WTC11 (cell line): ENCODE measurements at regions not wholly inside any gene's neighbourhood (a gene's known extent, or its start where the extent isn't known, plus 50 kb on each side); places are given as distances from the start of the nearest gene placed in this dataset.
"Not testable (repeated sequence)": the region's sequence is repeated elsewhere in the genome, so short reads cannot be mapped to it uniquely, and the experiment has no call there.

Experiments used
- CBFB ChIP-seq: sonication (generic); formaldehyde crosslinking; IDR thresholded peaks from 2 replicates; pipeline ENCODE4 v1.8.1; 2022; ENCODE audit warnings: mild to moderate bottlenecking, low read depth, missing genetic modification reagents
- ETV6 ChIP-seq: sonication (generic); formaldehyde crosslinking; IDR thresholded peaks from 2 replicates; pipeline ENCODE4 v1.8.1; 2022; ENCODE audit warnings: mild to moderate bottlenecking, missing genetic modification reagents
- GTF2I ChIP-seq: fragments of 250-450 bp; sonication (Bioruptor Pico); conservative IDR thresholded peaks from 2 replicates; pipeline ENCODE4 v1.4.0; 2021; ENCODE audit warnings: mild to moderate bottlenecking
- HMGA2 ChIP-seq: fragments of 250-450 bp; sonication (Bioruptor Pico); IDR thresholded peaks from 2 replicates; pipeline ENCODE4 v1.4.0; 2021; ENCODE audit warnings: mild to moderate bottlenecking, moderate library complexity
- SP1 ChIP-seq: sonication (generic); formaldehyde crosslinking; conservative IDR thresholded peaks from 2 replicates; pipeline ENCODE4 v1.8.1; 2022; ENCODE audit warnings: missing genetic modification reagents
- ZNF232 ChIP-seq: sonication (generic); formaldehyde crosslinking; IDR thresholded peaks from 2 replicates; pipeline ENCODE4 v1.8.0; 2022; ENCODE audit warnings: mild to moderate bottlenecking, missing genetic modification reagents
- ZNF263 ChIP-seq: sonication (generic); formaldehyde crosslinking; IDR thresholded peaks from 2 replicates; pipeline ENCODE4 v1.8.1; 2022; ENCODE audit warnings: low read depth, mild to moderate bottlenecking, moderate library complexity, missing genetic modification reagents
- TF ChIP-seq, protein P1 (sequence below): fragments of 200-600 bp; IDR thresholded peaks from 2 replicates; pipeline ENCODE4 v1.8.0; 2022; ENCODE audit warnings: antibody characterized with exemption
- TF ChIP-seq, protein P2 (sequence below): sonication (generic); formaldehyde crosslinking; IDR thresholded peaks from 2 replicates; pipeline ENCODE4 v1.8.1; 2023; ENCODE audit warnings: mild to moderate bottlenecking, missing genetic modification reagents, borderline replicate concordance
- TF ChIP-seq, protein P3 (sequence below): sonication (generic); formaldehyde crosslinking; IDR thresholded peaks from 2 replicates; pipeline ENCODE4 v1.8.0; 2022; ENCODE audit warnings: missing genetic modification reagents
- TF ChIP-seq, protein P4 (sequence below): sonication (generic); formaldehyde crosslinking; IDR thresholded peaks from 2 replicates; pipeline ENCODE4 v1.8.0; 2023; ENCODE audit warnings: missing genetic modification reagents, mild to moderate bottlenecking, borderline replicate concordance
- TF ChIP-seq, protein P5 (sequence below): sonication (generic); formaldehyde crosslinking; IDR thresholded peaks from 2 replicates; pipeline ENCODE4 v1.8.0; 2022; ENCODE audit warnings: mild to moderate bottlenecking, missing genetic modification reagents
- TF ChIP-seq, protein P6 (sequence below): sonication (generic); formaldehyde crosslinking; conservative IDR thresholded peaks from 2 replicates; pipeline ENCODE4 v1.8.1; 2022; ENCODE audit warnings: mild to moderate bottlenecking, missing genetic modification reagents

DNA sequence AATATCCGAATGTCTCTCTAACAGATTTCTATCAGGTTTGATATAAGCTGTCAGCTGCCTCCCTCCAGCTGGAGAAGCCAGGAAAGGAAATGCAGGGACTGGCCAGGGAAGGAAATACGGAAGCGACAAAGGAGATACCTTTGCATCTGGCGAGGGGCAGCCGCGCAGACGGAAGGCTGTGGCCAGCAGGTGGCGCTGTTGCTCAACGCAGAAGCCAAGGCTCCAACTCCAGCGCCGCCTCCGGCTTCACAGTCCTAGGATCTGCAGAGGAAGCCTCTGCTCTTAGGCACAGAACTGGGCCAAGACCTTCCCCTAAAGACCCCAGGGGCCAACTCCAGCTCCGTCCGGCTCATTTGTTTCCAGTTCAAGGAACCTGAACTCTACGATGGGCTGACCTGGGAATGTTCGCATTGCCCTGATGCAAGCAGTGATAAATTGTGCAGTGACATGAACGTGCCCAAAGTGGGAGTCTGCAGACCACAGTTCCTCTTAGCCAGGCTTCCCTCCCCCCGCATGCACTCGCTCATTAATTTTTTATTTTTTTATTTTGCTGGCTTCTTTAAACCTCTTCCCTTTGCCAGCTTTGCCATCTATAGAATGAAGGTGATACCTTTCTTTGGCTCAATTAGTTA lies 97.3 kb upstream of the LYZL2 start:
- TF ChIP-seq, protein P1, sequence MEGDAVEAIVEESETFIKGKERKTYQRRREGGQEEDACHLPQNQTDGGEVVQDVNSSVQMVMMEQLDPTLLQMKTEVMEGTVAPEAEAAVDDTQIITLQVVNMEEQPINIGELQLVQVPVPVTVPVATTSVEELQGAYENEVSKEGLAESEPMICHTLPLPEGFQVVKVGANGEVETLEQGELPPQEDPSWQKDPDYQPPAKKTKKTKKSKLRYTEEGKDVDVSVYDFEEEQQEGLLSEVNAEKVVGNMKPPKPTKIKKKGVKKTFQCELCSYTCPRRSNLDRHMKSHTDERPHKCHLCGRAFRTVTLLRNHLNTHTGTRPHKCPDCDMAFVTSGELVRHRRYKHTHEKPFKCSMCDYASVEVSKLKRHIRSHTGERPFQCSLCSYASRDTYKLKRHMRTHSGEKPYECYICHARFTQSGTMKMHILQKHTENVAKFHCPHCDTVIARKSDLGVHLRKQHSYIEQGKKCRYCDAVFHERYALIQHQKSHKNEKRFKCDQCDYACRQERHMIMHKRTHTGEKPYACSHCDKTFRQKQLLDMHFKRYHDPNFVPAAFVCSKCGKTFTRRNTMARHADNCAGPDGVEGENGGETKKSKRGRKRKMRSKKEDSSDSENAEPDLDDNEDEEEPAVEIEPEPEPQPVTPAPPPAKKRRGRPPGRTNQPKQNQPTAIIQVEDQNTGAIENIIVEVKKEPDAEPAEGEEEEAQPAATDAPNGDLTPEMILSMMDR: peak; percentile 73
- TF ChIP-seq CBFB (CRISPR knock-in tag); ZNF263 (CRISPR knock-in tag); GTF2I (CRISPR knock-in tag); SP1; HMGA2 (CRISPR knock-in tag); ZNF232 (CRISPR knock-in tag); ETV6 (CRISPR knock-in tag): not testable (repeated sequence)
- TF ChIP-seq, protein P2, sequence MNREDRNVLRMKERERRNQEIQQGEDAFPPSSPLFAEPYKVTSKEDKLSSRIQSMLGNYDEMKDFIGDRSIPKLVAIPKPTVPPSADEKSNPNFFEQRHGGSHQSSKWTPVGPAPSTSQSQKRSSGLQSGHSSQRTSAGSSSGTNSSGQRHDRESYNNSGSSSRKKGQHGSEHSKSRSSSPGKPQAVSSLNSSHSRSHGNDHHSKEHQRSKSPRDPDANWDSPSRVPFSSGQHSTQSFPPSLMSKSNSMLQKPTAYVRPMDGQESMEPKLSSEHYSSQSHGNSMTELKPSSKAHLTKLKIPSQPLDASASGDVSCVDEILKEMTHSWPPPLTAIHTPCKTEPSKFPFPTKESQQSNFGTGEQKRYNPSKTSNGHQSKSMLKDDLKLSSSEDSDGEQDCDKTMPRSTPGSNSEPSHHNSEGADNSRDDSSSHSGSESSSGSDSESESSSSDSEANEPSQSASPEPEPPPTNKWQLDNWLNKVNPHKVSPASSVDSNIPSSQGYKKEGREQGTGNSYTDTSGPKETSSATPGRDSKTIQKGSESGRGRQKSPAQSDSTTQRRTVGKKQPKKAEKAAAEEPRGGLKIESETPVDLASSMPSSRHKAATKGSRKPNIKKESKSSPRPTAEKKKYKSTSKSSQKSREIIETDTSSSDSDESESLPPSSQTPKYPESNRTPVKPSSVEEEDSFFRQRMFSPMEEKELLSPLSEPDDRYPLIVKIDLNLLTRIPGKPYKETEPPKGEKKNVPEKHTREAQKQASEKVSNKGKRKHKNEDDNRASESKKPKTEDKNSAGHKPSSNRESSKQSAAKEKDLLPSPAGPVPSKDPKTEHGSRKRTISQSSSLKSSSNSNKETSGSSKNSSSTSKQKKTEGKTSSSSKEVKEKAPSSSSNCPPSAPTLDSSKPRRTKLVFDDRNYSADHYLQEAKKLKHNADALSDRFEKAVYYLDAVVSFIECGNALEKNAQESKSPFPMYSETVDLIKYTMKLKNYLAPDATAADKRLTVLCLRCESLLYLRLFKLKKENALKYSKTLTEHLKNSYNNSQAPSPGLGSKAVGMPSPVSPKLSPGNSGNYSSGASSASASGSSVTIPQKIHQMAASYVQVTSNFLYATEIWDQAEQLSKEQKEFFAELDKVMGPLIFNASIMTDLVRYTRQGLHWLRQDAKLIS (CRISPR knock-in tag): not testable (repeated sequence)
- TF ChIP-seq, protein P3, sequence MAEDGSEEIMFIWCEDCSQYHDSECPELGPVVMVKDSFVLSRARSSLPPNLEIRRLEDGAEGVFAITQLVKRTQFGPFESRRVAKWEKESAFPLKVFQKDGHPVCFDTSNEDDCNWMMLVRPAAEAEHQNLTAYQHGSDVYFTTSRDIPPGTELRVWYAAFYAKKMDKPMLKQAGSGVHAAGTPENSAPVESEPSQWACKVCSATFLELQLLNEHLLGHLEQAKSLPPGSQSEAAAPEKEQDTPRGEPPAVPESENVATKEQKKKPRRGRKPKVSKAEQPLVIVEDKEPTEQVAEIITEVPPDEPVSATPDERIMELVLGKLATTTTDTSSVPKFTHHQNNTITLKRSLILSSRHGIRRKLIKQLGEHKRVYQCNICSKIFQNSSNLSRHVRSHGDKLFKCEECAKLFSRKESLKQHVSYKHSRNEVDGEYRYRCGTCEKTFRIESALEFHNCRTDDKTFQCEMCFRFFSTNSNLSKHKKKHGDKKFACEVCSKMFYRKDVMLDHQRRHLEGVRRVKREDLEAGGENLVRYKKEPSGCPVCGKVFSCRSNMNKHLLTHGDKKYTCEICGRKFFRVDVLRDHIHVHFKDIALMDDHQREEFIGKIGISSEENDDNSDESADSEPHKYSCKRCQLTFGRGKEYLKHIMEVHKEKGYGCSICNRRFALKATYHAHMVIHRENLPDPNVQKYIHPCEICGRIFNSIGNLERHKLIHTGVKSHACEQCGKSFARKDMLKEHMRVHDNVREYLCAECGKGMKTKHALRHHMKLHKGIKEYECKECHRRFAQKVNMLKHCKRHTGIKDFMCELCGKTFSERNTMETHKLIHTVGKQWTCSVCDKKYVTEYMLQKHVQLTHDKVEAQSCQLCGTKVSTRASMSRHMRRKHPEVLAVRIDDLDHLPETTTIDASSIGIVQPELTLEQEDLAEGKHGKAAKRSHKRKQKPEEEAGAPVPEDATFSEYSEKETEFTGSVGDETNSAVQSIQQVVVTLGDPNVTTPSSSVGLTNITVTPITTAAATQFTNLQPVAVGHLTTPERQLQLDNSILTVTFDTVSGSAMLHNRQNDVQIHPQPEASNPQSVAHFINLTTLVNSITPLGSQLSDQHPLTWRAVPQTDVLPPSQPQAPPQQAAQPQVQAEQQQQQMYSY (CRISPR knock-in tag): not testable (repeated sequence)
- TF ChIP-seq, protein P4, sequence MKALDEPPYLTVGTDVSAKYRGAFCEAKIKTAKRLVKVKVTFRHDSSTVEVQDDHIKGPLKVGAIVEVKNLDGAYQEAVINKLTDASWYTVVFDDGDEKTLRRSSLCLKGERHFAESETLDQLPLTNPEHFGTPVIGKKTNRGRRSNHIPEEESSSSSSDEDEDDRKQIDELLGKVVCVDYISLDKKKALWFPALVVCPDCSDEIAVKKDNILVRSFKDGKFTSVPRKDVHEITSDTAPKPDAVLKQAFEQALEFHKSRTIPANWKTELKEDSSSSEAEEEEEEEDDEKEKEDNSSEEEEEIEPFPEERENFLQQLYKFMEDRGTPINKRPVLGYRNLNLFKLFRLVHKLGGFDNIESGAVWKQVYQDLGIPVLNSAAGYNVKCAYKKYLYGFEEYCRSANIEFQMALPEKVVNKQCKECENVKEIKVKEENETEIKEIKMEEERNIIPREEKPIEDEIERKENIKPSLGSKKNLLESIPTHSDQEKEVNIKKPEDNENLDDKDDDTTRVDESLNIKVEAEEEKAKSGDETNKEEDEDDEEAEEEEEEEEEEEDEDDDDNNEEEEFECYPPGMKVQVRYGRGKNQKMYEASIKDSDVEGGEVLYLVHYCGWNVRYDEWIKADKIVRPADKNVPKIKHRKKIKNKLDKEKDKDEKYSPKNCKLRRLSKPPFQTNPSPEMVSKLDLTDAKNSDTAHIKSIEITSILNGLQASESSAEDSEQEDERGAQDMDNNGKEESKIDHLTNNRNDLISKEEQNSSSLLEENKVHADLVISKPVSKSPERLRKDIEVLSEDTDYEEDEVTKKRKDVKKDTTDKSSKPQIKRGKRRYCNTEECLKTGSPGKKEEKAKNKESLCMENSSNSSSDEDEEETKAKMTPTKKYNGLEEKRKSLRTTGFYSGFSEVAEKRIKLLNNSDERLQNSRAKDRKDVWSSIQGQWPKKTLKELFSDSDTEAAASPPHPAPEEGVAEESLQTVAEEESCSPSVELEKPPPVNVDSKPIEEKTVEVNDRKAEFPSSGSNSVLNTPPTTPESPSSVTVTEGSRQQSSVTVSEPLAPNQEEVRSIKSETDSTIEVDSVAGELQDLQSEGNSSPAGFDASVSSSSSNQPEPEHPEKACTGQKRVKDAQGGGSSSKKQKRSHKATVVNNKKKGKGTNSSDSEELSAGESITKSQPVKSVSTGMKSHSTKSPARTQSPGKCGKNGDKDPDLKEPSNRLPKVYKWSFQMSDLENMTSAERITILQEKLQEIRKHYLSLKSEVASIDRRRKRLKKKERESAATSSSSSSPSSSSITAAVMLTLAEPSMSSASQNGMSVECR (CRISPR knock-in tag): not testable (repeated sequence)
- TF ChIP-seq, protein P5, sequence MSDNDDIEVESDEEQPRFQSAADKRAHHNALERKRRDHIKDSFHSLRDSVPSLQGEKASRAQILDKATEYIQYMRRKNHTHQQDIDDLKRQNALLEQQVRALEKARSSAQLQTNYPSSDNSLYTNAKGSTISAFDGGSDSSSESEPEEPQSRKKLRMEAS (CRISPR knock-in tag): not testable (repeated sequence)
- TF ChIP-seq, protein P6, sequence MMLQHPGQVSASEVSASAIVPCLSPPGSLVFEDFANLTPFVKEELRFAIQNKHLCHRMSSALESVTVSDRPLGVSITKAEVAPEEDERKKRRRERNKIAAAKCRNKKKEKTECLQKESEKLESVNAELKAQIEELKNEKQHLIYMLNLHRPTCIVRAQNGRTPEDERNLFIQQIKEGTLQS (CRISPR knock-in tag): not testable (repeated sequence)
